ENCODE measurements at regions not wholly inside any gene's neighbourhood (a gene's known extent, or its start where the extent isn't known, plus 50 kb on each side); places are given as distances from the start of the nearest gene placed in this dataset.

GRCh38 chr16:86700046-86700945, 121.9 kb downstream of the FOXL1 start:
- H3K27me3 ChIP-seq, result no peaks in the 10 kb centered on the region
- no peak for DNase-seq (ENCODE audit: low spot score)
- no peak for TF ChIP-seq CTCF (IDR thresholded peaks at IDR 0.05)

GRCh38 chr16:86701286-86701975, 123.1 kb downstream of the FOXL1 start:
- DNase-seq (ENCODE audit: low spot score), result no peak
- H3K36me3 ChIP-seq, result no peaks in the 10 kb centered on the region
- no peak for TF ChIP-seq CTCF (IDR thresholded peaks at IDR 0.05)
- H3K27ac ChIP-seq, result no peak overlapping the region
- H3K4me1 ChIP-seq, result no peaks in the 10 kb centered on the region
- H3K9me3 ChIP-seq, result no peaks in the 10 kb centered on the region
- H3K4me3 ChIP-seq, result no peak overlapping the region
- H3K27me3 ChIP-seq, result no peaks in the 10 kb centered on the region

More at GRCh38 chr16:86700046-86700945, 121.9 kb downstream of the FOXL1 start:
- no peaks in the 10 kb centered on the region for H3K9me3 ChIP-seq
- no peaks in the 10 kb centered on the region for H3K4me1 ChIP-seq
- H3K36me3 ChIP-seq, result no peaks in the 10 kb centered on the region
- H3K4me3 ChIP-seq, result no peak overlapping the region
- no peak overlapping the region for H3K27ac ChIP-seq

- Histone ChIP-seq H3K9me3 (no peaks in the 10 kb centered on the region), H3K4me1 (no peaks in the 10 kb centered on the region), H3K4me3 (no peak overlapping the region), H3K27me3 (no peaks in the 10 kb centered on the region), H3K27ac (no peak overlapping the region), H3K36me3 (no peaks in the 10 kb centered on the region)
- TF ChIP-seq CTCF (IDR thresholded peaks at IDR 0.05), result no peak
- no peak for DNase-seq (ENCODE audit: low spot score)
Observed at GRCh38 chr16:86702824-86703588, 124.7 kb downstream of the FOXL1 start.

- H3K4me1 ChIP-seq, result no peaks in the 10 kb centered on the region
- H3K4me3 ChIP-seq, result no peak overlapping the region
- no peaks in the 10 kb centered on the region for H3K9me3 ChIP-seq
- H3K36me3 ChIP-seq, result no peaks in the 10 kb centered on the region
- TF ChIP-seq CTCF (IDR thresholded peaks at IDR 0.05), result no peak
- H3K27ac ChIP-seq, result no peak overlapping the region
- no peaks in the 10 kb centered on the region for H3K27me3 ChIP-seq
- no peak for DNase-seq (ENCODE audit: low spot score)
Observed at GRCh38 chr16:86704516-86704915, 126.2 kb downstream of the FOXL1 start.

- no peaks in the 10 kb centered on the region for H3K27me3 ChIP-seq
- H3K4me3 ChIP-seq, result no peak overlapping the region
- no peaks in the 10 kb centered on the region for H3K36me3 ChIP-seq
- H3K4me1 ChIP-seq, result no peaks in the 10 kb centered on the region
- DNase-seq (ENCODE audit: low spot score), result no peak
- H3K27ac ChIP-seq, result no peak overlapping the region
- no peak for TF ChIP-seq CTCF (IDR thresholded peaks at IDR 0.05)
- no peaks in the 10 kb centered on the region for H3K9me3 ChIP-seq
Observed at GRCh38 chr16:86706726-86707125, 128.4 kb downstream of the FOXL1 start.
